Glomerular visceral epithelial cell (primary cell): ENCODE measurements at regions not wholly inside any gene's neighbourhood (a gene's known extent, or its start where the extent isn't known, plus 50 kb on each side); places are given as distances from the start of the nearest gene placed in this dataset.

ENCODE experiments used
- DNase-seq: peaks from one replicate; pipeline ENCODE4 v3.0.0-alpha.2; 2016; ENCODE audit errors: extremely low spot score

- DNase-seq, result no peak
These were observed 50.2 kb upstream of the XPA start for GRCh38 chr9:97747201-97747965.

- DNase-seq, result no peak
These were observed 51.4 kb upstream of the XPA start for GRCh38 chr9:97748525-97748924.

- no peak for DNase-seq
These were observed 52.8 kb upstream of the XPA start for GRCh38 chr9:97749928-97750327.

- DNase-seq, result no peak
These were observed 54.4 kb upstream of the XPA start for GRCh38 chr9:97751531-97751930.

- DNase-seq, result no peak
These were observed 55.1 kb upstream of the XPA start for GRCh38 chr9:97752274-97752673.

- no peak for DNase-seq
These were observed 56.2 kb upstream of the XPA start for GRCh38 chr9:97753364-97753763.

- DNase-seq, result no peak
These were observed 56.8 kb upstream of the XPA start for GRCh38 chr9:97753975-97754374.

GRCh38 chr9:97755618-97756267, 58.6 kb upstream of the XPA start:
- no peak for DNase-seq

GRCh38 chr9:97756991-97757390, 59.9 kb upstream of the XPA start:
- no peak for DNase-seq

- DNase-seq, result no peak
These were observed 61.3 kb upstream of the XPA start for GRCh38 chr9:97758334-97758916.

- no peak for DNase-seq
These were observed 62.6 kb upstream of the XPA start for GRCh38 chr9:97759581-97760288.

- no peak for DNase-seq
These were observed 64.0 kb upstream of the XPA start for GRCh38 chr9:97761056-97761598.

GRCh38 chr9:97761879-97762278, 64.7 kb upstream of the XPA start:
- no peak for DNase-seq

- no peak for DNase-seq
These were observed 66.7 kb upstream of the XPA start for GRCh38 chr9:97763874-97764273.

- peak; percentile 46 for DNase-seq
These were observed 69.0 kb upstream of the XPA start for GRCh38 chr9:97766092-97766491.

- DNase-seq, result no peak
These were observed 69.5 kb upstream of the XPA start for GRCh38 chr9:97766610-97767009.

- no peak for DNase-seq
These were observed 70.8 kb upstream of the XPA start for GRCh38 chr9:97767891-97768290.

GRCh38 chr9:97768746-97769145, 71.6 kb upstream of the XPA start:
- DNase-seq, result no peak

- DNase-seq, result no peak
These were observed 72.1 kb upstream of the XPA start for GRCh38 chr9:97769208-97769607.

- DNase-seq, result no peak
These were observed 73.8 kb upstream of the XPA start for GRCh38 chr9:97770808-97771372.

GRCh38 chr9:97771641-97772040, 74.5 kb upstream of the XPA start:
- DNase-seq, result no peak

GRCh38 chr9:97772145-97772544, 75.0 kb upstream of the XPA start:
- no peak for DNase-seq
